Psoas muscle (tissue), 7 donors: ENCODE measurements at regions not wholly inside any gene's neighbourhood (a gene's known extent, or its start where the extent isn't known, plus 50 kb on each side); places are given as distances from the start of the nearest gene placed in this dataset.
"Not testable (repeated sequence)": the region's sequence is repeated elsewhere in the genome, so short reads cannot be mapped to it uniquely, and the experiment has no call there.

Source experiments
- ATAC-seq, 4 donors: fragments of 200-7000 bp; cut with Tn5 transposase; one replicate each; pipeline ENCODE4 v1.9.1; 2020; ENCODE audit warnings: moderate library complexity in 3 of 4, mild to moderate bottlenecking in 2 of 4
- DNase-seq, 2 donors: peaks; one replicate each; pipeline ENCODE4 v3.0.0-alpha.2; 2020
- H3K27ac ChIP-seq: fragments of 200-600 bp; one replicate; pipeline ENCODE4 v1.8.0; 2022
- H3K27me3 ChIP-seq, 3 donors: fragments of 200-600 bp in 1 of 3; one replicate each; pipeline versions ENCODE4 v1.6.1 to v1.8.0; 2013 to 2022; ENCODE audit warnings: low read length in 2 of 3, mild to moderate bottlenecking in 2 of 3, moderate library complexity in 1 of 3; ENCODE audit not compliant: insufficient read depth in 3 of 3
- H3K36me3 ChIP-seq, 2 donors: fragments of 200-600 bp in 1 of 2; one replicate each; pipeline versions ENCODE4 v1.6.1 to v1.8.0; 2013 to 2022; ENCODE audit warnings: low read depth in 1 of 2, mild to moderate bottlenecking in 1 of 2, moderate library complexity in 1 of 2; ENCODE audit not compliant: insufficient read depth in 1 of 2
- H3K4me1 ChIP-seq: fragments of 200-600 bp; one replicate; pipeline ENCODE4 v1.8.0; 2022
- H3K4me3 ChIP-seq: fragments of 200-600 bp; one replicate; pipeline ENCODE4 v1.8.0; 2022; ENCODE audit warnings: mild to moderate bottlenecking
- H3K9me3 ChIP-seq: fragments of 200-600 bp; one replicate; pipeline ENCODE4 v1.8.0; 2022
- CTCF ChIP-seq: fragments of 200-600 bp; IDR thresholded peaks from one replicate; pipeline ENCODE4 v1.8.0; 2022; ENCODE audit warnings: antibody characterized with exemption
- WGBS, 3 donors: extraction: QIAGEN DNeasy Blood & Tissue Kit; methylation state at CpG; one replicate each; pipeline versions ENCODE4 v1.1.6 to v1.1.7; 2013; 5-methylcytosine and 5-hydroxymethylcytosine counted together
- intact Hi-C, 2 donors: fragments of 100-400 bp; cut with DNase I; formaldehyde crosslinking; loops; one replicate each; pipeline versions ENCODE4 v1.11.0 to v1.14.2; 2022
- donor health status: healthy with polysubstance abuse.
- donor health status: DM: no; HTN: no; CAD: no; lungs with moderate emphysema.
- donor health status: Bipolar disorder and iron deficiency.
- donor health status: healthy.
- donor health status: DM: yes; HTN: yes; CAD: no.
- donor health status: DM: no; HTN: no; CAD: no.
- donor health status: DM: yes; HTN: yes; CAD: no.

DNA sequence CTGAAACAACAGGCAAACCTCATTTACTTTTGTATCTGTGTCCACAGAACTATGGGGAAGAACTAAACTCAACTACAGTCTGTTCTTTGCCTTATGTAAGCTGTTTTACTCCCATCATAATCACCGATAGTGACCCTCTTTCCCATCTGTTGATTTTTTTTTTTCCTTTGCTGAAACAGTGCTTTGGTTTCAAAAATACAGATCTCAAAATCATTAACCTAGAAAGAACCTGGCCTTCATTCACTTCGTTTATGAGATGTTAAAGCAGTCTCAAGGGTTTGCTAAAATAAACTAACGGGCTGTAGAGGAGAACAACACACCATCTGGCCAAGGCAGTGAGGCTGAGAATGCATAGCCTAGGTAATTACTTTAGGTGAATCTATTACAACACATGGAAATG lies 706.6 kb upstream of the ZNF608 start:
- Histone ChIP-seq H3K36me3 (no peaks in the 10 kb centered on the region), H3K9me3 (no peaks in the 10 kb centered on the region), H3K27ac (no peak overlapping the region), H3K27me3 (no peaks in the 10 kb centered on the region), H3K4me1 (no peaks in the 10 kb centered on the region), H3K4me3 (no peak overlapping the region)
- TF ChIP-seq CTCF: no peak
- DNase-seq (no peak), ATAC-seq (no peak)
- intact Hi-C loops: no loop called here
- WGBS, 3 donors: 69 to 74% (median 71%) methylated on average over 3 of the region's 3 CpGs

DNA sequence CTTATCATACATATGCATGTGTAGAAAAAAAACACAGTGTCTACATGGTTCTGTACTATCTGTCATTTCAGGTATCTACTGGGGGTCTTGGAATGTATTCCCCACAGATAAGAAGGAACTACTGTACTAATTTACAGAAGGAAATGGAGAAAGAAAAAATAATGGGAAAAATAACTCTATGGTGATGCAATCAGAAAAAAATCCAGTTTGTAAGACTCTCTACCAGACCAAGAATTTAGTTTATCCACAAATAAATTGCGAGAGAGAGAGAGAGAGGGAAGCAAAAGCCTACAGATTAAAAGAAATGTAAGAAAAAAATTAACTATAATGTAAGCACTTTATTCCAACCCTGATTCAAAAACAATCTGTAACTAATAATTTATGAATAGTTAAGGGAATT lies 708.6 kb upstream of the ZNF608 start:
- no peak for TF ChIP-seq CTCF
- intact Hi-C loops: no loop called here
- Histone ChIP-seq H3K9me3 (no peaks in the 10 kb centered on the region), H3K27ac (no peak overlapping the region), H3K4me1 (no peaks in the 10 kb centered on the region), H3K36me3 (no peaks in the 10 kb centered on the region), H3K27me3 (no peaks in the 10 kb centered on the region), H3K4me3 (no peak overlapping the region)
- no peak for ATAC-seq
- WGBS, 3 donors: 60 to 88% (median 74%) methylated on average over 1 of the region's 1 CpG
- no peak for DNase-seq

GRCh38 chr5:125456005-125456404 lies 709.6 kb upstream of the ZNF608 start:
- WGBS, 3 donors: 79 to 85% (median 80%) methylated on average over 4 of the region's 4 CpGs
- intact Hi-C loops: not testable (repeated sequence)

GRCh38 chr5:125457617-125458016 lies 711.2 kb upstream of the ZNF608 start:
- Histone ChIP-seq H3K27me3 (no peaks in the 10 kb centered on the region), H3K4me1 (no peaks in the 10 kb centered on the region), H3K4me3 (no peak overlapping the region), H3K9me3 (no peaks in the 10 kb centered on the region), H3K36me3 (no peaks in the 10 kb centered on the region), H3K27ac (no peak overlapping the region)
- 82 to 98% (median 97%) methylated on average over 4 of the region's 4 CpGs for WGBS, 3 donors
- no peak for TF ChIP-seq CTCF
- DNase-seq: no peak
- no peak for ATAC-seq
- intact Hi-C loops: no loop called here

More at GRCh38 chr5:125456005-125456404, 709.6 kb upstream of the ZNF608 start:
- H3K4me3 ChIP-seq, H3K36me3 ChIP-seq, H3K4me1 ChIP-seq, H3K27me3 ChIP-seq, H3K27ac ChIP-seq, DNase-seq, H3K9me3 ChIP-seq, ATAC-seq: not testable (repeated sequence)

- WGBS, 3 donors: 65 to 71% (median 67%) methylated on average over 2 of the region's 2 CpGs
- H3K9me3 ChIP-seq, ATAC-seq, H3K27ac ChIP-seq, intact Hi-C loops, H3K4me3 ChIP-seq, H3K4me1 ChIP-seq, DNase-seq, H3K36me3 ChIP-seq, H3K27me3 ChIP-seq: not testable (repeated sequence)
Measured at GRCh38 chr5:125458949-125459348, 712.5 kb upstream of the ZNF608 start.

DNA sequence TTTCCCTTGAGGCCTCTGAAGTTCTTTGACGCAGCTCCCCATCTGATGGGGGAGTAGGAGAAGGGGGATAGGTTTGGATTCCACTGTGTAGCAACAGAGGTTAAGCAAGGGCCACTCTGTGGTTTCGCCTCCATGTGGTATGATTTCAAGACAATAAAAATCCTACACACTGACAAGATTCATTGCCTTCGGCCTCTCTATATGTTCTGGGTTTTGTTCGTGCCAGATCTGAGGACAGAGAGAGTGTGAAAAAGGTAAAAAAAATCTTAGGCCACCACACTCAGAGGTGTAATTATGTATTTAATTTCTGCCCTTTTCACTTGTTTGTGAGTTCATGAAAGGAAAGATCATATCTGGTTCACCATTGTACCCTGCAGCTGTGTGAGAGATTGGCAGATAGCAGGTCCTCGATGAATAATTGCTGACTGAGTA lies 715.2 kb upstream of the ZNF608 start:
- DNase-seq: no peak
- H3K27me3 ChIP-seq: no peaks in the 10 kb centered on the region
- no peaks in the 10 kb centered on the region for H3K9me3 ChIP-seq
- no peak overlapping the region for H3K4me3 ChIP-seq
- no peaks in the 10 kb centered on the region for H3K36me3 ChIP-seq
- no peak for TF ChIP-seq CTCF
- no peak overlapping the region for H3K27ac ChIP-seq
- no peaks in the 10 kb centered on the region for H3K4me1 ChIP-seq
- intact Hi-C loops: no loop called here
- ATAC-seq: no peak
- 78 to 82% (median 81%) methylated on average over 5 of the region's 5 CpGs for WGBS, 3 donors
